Heart left ventricle (tissue), 16 donors: ENCODE measurements at regions not wholly inside any gene's neighbourhood (a gene's known extent, or its start where the extent isn't known, plus 50 kb on each side); places are given as distances from the start of the nearest gene placed in this dataset.
A peak's percentile ranks its signal among the peaks of the same experiment; 100 is the strongest.

Experiments used
- ATAC-seq, 4 donors: fragments of 200-7000 bp; cut with Tn5 transposase; one replicate each; pipeline ENCODE4 v1.9.1; 2020 to 2022; ENCODE audit warnings: moderate library complexity in 4 of 4, mild to moderate bottlenecking in 3 of 4, moderate number of reproducible peaks in 1 of 4
- DNase-seq, 5 donors: peaks; one replicate each; pipeline ENCODE4 v3.0.0-alpha.2; 2020
- H3K27ac ChIP-seq, 12 donors: fragments of 200-600 bp; sonication (generic) in 4 of 12; one replicate each; pipeline versions ENCODE4 v1.5.0 to v1.8.0; 2016 to 2022; ENCODE audit warnings: mild to moderate bottlenecking in 2 of 12
- H3K27me3 ChIP-seq, 9 donors: fragments of 200-600 bp; sonication (generic) in 2 of 9; one replicate each; pipeline versions ENCODE4 v1.5.1 to v1.8.0; 2016 to 2022; ENCODE audit warnings: mild to moderate bottlenecking in 3 of 9
- H3K36me3 ChIP-seq, 9 donors: fragments of 200-600 bp; sonication (generic) in 2 of 9; one replicate each; pipeline versions ENCODE4 v1.5.0 to v1.8.0; 2018 to 2022; ENCODE audit warnings: mild to moderate bottlenecking in 2 of 9
- H3K4me1 ChIP-seq, 12 donors: fragments of 200-600 bp; sonication (generic) in 4 of 12; one replicate each; pipeline versions ENCODE4 v1.5.0 to v1.8.0; 2016 to 2022; ENCODE audit warnings: mild to moderate bottlenecking in 3 of 12
- H3K4me3 ChIP-seq, 12 donors: fragments of 200-600 bp; sonication (generic) in 4 of 12; one replicate each; pipeline versions ENCODE4 v1.5.0 to v1.8.0; 2017 to 2022; ENCODE audit warnings: mild to moderate bottlenecking in 9 of 12, moderate library complexity in 4 of 12
- H3K9me3 ChIP-seq, 12 donors: fragments of 200-600 bp; sonication (generic) in 4 of 12; one replicate each; pipeline versions ENCODE4 v1.5.0 to v1.8.0; 2016 to 2022; ENCODE audit warnings: mild to moderate bottlenecking in 1 of 12
- POLR2A ChIP-seq, 2 donors: fragments of 450-650 bp; IDR thresholded peaks; one replicate each; pipeline ENCODE4 v1.6.1; 2017; ENCODE audit warnings: antibody characterized with exemption in 2 of 2, mild to moderate bottlenecking in 2 of 2, moderate library complexity in 2 of 2
- WGBS, 4 donors: extraction: QIAGEN DNeasy Blood & Tissue Kit in 2 of 4; methylation state at CpG; one replicate each; pipeline versions ENCODE4 v1.1.5 to v1.1.7; 2013 to 2018; 5-methylcytosine and 5-hydroxymethylcytosine counted together
- intact Hi-C, 10 donors: fragments of 100-400 bp; cut with DNase I; formaldehyde crosslinking; loops; one replicate each; pipeline versions ENCODE4 v1.11.1 to v1.14.2; 2022
- TF ChIP-seq, protein P1 (sequence below), 12 donors: fragments of 200-600 bp; sonication (generic) in 4 of 12; IDR thresholded peaks; one replicate each; pipeline versions ENCODE4 v1.5.0 to v1.8.0; 2018 to 2022; ENCODE audit warnings: antibody characterized with exemption in 12 of 12, mild to moderate bottlenecking in 5 of 12
- donor health status: ischemic (EF 13 %, LVEDD 7.1; RV severe dilation, severe dysfunction).
- donor health status: healthy with polysubstance abuse.
- donor health status: DM: no; HTN: yes; CAD: no.
- donor health status: DM: no; HTN: no; CAD: no.
- donor health status: ischemic (EF 25% LVEDD 6.9; RV normal size, moderate dysfunction).
- donor health status: ischemic (EF 25% LVEDD 5.7; RV mildly dilated, moderate dysfunction).
- donor health status: healthy.
- donor health status: DM: yes; HTN: yes; CAD: no.
- donor health status: ischemic (EF 35%, LVEDD 5.7; RV mildly dilated, moderate dysfunction).
- donor health status: nonischemic (EF 11% LVEDD 7.7; RV severe dilation, severe dysfunction).
- donor health status: DM: yes; HTN: yes; CAD: no.
- donor health status: PGD.
- donor health status: ischemic (EF 29% LVEDD 5.4; RV normal size, mild dysfunction).
- donor health status: nonischemic (EF 23%, LVEDD 6.1; RV moderate dilation, normal function).

GRCh38 chr15:95658799-95659198, 671.7 kb upstream of the NR2F2 start:
- ATAC-seq (no peak), DNase-seq (no peak)
- H3K27ac ChIP-seq = peak overlapping the region in 11 of 12 donors; percentile 6 to 69 (median 29)
- no peaks in the 10 kb centered on the region for H3K9me3 ChIP-seq
- H3K4me3 ChIP-seq = no peak overlapping the region
- WGBS, 4 donors = 80 to 94% (median 84%) methylated on average over 3 of the region's 3 CpGs
- no peaks in the 10 kb centered on the region for H3K27me3 ChIP-seq
- no peak for TF ChIP-seq POLR2A (IDR thresholded peaks at IDR 0.05)
- TF ChIP-seq, protein P1, sequence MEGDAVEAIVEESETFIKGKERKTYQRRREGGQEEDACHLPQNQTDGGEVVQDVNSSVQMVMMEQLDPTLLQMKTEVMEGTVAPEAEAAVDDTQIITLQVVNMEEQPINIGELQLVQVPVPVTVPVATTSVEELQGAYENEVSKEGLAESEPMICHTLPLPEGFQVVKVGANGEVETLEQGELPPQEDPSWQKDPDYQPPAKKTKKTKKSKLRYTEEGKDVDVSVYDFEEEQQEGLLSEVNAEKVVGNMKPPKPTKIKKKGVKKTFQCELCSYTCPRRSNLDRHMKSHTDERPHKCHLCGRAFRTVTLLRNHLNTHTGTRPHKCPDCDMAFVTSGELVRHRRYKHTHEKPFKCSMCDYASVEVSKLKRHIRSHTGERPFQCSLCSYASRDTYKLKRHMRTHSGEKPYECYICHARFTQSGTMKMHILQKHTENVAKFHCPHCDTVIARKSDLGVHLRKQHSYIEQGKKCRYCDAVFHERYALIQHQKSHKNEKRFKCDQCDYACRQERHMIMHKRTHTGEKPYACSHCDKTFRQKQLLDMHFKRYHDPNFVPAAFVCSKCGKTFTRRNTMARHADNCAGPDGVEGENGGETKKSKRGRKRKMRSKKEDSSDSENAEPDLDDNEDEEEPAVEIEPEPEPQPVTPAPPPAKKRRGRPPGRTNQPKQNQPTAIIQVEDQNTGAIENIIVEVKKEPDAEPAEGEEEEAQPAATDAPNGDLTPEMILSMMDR (IDR thresholded peaks at IDR 0.05) = no peak
- H3K36me3 ChIP-seq = no peaks in the 10 kb centered on the region
- no peaks in the 10 kb centered on the region for H3K4me1 ChIP-seq
- intact Hi-C loops = loop anchor here in 3 of 10 donors (5.0 to 10.0 kb wide), 3 partner anchors 184 to 914 kb away; no protein-coding TSS in a partner anchor

DNA sequence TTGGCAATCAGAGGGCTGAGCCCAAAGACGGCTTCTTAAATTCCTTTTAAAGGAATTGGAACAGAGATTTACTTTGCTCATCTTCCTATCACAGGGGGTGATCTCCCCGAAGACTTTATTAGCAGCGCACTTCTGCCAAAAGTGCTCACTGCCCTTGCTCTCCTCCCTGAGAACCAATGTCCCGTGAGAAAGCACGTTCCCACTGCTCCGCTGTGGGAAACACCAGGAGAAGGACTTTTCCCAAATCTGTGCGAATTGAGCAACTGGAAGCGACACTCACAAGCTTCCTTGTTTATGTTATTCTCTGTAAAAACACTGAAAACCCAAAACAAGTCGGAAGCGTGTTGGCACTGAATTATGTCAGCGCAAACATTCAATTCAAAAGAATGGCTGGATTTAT, 670.8 kb upstream of the NR2F2 start:
- ATAC-seq (peak in 2 of 4 donors; percentile 71), DNase-seq (peak in 4 of 5 donors; percentile 40 to 52 (median 51))
- Histone ChIP-seq H3K4me3 (no peak overlapping the region), H3K4me1 (peaks cover 0 to 3% (median 0%) of the 10 kb centered on the region in 12 donors), H3K36me3 (no peaks in the 10 kb centered on the region), H3K27ac (peak overlapping the region in 10 of 12 donors; percentile 6 to 69 (median 52)), H3K27me3 (no peaks in the 10 kb centered on the region), H3K9me3 (no peaks in the 10 kb centered on the region)
- TF ChIP-seq POLR2A (IDR thresholded peaks at IDR 0.05) = no peak
- TF ChIP-seq, protein P1 (IDR thresholded peaks at IDR 0.05) = no peak
- WGBS, 4 donors = 73 to 81% (median 77%) methylated on average over 11 of the region's 11 CpGs
- intact Hi-C loops = loop anchor here in 4 of 10 donors (5.0 to 10.0 kb wide), 3 partner anchors 183 to 915 kb away; no protein-coding TSS in a partner anchor

GRCh38 chr15:95662638-95663037, 667.9 kb upstream of the NR2F2 start:
- H3K4me3 ChIP-seq = no peak overlapping the region
- H3K36me3 ChIP-seq = no peaks in the 10 kb centered on the region
- DNase-seq (no peak), ATAC-seq (no peak)
- no peaks in the 10 kb centered on the region for H3K27me3 ChIP-seq
- no peak for TF ChIP-seq POLR2A (IDR thresholded peaks at IDR 0.05)
- TF ChIP-seq, protein P1 (IDR thresholded peaks at IDR 0.05) = no peak
- H3K4me1 ChIP-seq = peaks cover 0 to 3% (median 0%) of the 10 kb centered on the region in 12 donors
- H3K27ac ChIP-seq = no peak overlapping the region
- H3K9me3 ChIP-seq = no peaks in the 10 kb centered on the region
- 81 to 88% (median 85%) methylated on average over 1 of the region's 1 CpG for WGBS, 4 donors
- intact Hi-C loops = loop anchor here in 1 of 10 donors (10.0 kb wide), 1 partner anchor 182 kb away; no protein-coding TSS in a partner anchor

DNA sequence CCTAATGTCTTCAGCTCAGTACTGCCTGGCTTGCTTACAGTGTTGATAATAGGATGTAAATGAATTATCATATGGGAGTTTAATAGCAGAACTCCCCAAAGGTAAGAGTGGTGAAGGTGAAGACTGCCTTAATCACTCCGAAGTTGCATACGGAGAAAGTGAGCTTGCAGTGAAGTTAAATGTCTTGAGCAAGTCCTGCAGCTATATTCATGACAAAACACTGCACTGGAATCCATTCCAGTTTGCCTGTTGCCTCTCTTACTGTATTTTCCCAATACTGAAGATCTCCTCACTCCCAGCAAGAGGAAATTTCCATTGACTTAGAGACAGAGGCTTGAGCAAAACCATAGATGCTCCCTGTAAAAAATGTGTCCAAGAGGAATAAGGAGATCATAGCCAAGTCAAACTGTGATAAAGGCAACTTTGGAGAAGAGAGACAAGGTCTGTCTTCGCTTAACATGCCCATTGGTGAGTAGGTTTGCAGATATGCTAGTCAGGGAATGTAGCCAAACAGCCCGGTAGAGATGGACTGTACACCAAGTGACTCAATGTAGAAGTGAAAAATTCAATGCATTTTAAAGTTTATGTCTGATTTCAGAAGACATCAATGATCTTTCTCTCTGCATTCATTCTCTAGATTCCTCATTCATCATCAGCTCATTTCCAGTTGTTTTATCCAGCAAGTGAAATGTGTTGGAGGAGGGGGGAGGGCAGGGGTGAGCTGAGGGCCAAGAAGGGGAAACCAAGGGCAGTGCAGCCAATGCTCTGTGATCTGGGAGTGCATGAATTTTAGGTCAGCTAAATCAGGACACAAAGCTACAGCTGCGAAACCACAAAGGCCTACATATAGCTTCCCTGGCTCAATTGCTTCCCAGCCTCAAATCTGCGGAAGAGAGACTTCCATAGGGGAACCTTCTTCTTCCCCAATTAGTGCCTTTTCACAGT, 667.1 kb upstream of the NR2F2 start:
- 78 to 88% (median 86%) methylated on average over 6 of the region's 6 CpGs for WGBS, 4 donors
- intact Hi-C loops = loop anchor here in 1 of 10 donors (10.0 kb wide), 1 partner anchor 181 kb away; no protein-coding TSS in a partner anchor
- no peak for DNase-seq
- no peak for TF ChIP-seq POLR2A (IDR thresholded peaks at IDR 0.05)
- TF ChIP-seq, protein P1 (IDR thresholded peaks at IDR 0.05) = no peak
- Histone ChIP-seq H3K4me1 (peaks cover 0 to 4% (median 0%) of the 10 kb centered on the region in 12 donors), H3K27ac (no peak overlapping the region), H3K27me3 (no peaks in the 10 kb centered on the region), H3K36me3 (no peaks in the 10 kb centered on the region), H3K9me3 (no peaks in the 10 kb centered on the region), H3K4me3 (no peak overlapping the region)
- no peak for ATAC-seq
